Stimulated activated CD4-positive, alpha-beta T cell treated with anti-CD3 and anti-CD28 coated beads, Interleukin-12 subunit alpha, Interleukin-12 subunit beta, amount 100 ng/mL, for 48 hours (primary cell): ENCODE measurements at regions not wholly inside any gene's neighbourhood (a gene's known extent, or its start where the extent isn't known, plus 50 kb on each side); places are given as distances from the start of the nearest gene placed in this dataset.

Experiments used
- DNase-seq, 3 donors: peaks; one replicate each; pipeline ENCODE4 v3.0.0-alpha.2; 2020; ENCODE audit warnings: low read depth in 2 of 3, low spot score in 1 of 3

- DNase-seq = no peak
These were observed 95.9 kb upstream of the ANKRD34C start for GRCh38 chr15:79186616-79187015.

GRCh38 chr15:79185199-79185598 lies 94.6 kb upstream of the RASGRF1 start:
- peak; percentile 7 to 24 (median 12) for DNase-seq

- peak; percentile 50 to 69 (median 56) for DNase-seq
These were observed 93.9 kb upstream of the RASGRF1 start for GRCh38 chr15:79184465-79184892.

GRCh38 chr15:79180318-79180717 lies 89.7 kb upstream of the RASGRF1 start:
- DNase-seq = no peak

GRCh38 chr15:79179597-79179996 lies 89.0 kb upstream of the RASGRF1 start:
- DNase-seq = no peak

GRCh38 chr15:79179108-79179561 lies 88.6 kb upstream of the RASGRF1 start:
- no peak for DNase-seq

GRCh38 chr15:79178594-79178993 lies 88.0 kb upstream of the RASGRF1 start:
- no peak for DNase-seq

- DNase-seq = no peak
These were observed 85.6 kb upstream of the RASGRF1 start for GRCh38 chr15:79176151-79176550.

GRCh38 chr15:79172801-79173460 lies 82.4 kb upstream of the RASGRF1 start:
- DNase-seq = no peak

- DNase-seq = no peak
These were observed 81.5 kb upstream of the RASGRF1 start for GRCh38 chr15:79172032-79172481.

GRCh38 chr15:79171320-79172031 lies 80.9 kb upstream of the RASGRF1 start:
- DNase-seq = no peak

GRCh38 chr15:79170256-79170664 lies 79.7 kb upstream of the RASGRF1 start:
- DNase-seq = no peak

- DNase-seq = no peak
These were observed 79.0 kb upstream of the RASGRF1 start for GRCh38 chr15:79169526-79170133.

GRCh38 chr15:79168922-79169456 lies 78.4 kb upstream of the RASGRF1 start:
- no peak for DNase-seq

GRCh38 chr15:79167776-79168175 lies 77.2 kb upstream of the RASGRF1 start:
- no peak for DNase-seq

GRCh38 chr15:79166311-79166955 lies 75.9 kb upstream of the RASGRF1 start:
- DNase-seq = no peak

GRCh38 chr15:79164465-79164864 lies 73.9 kb upstream of the RASGRF1 start:
- DNase-seq = no peak

- no peak for DNase-seq
These were observed 73.5 kb upstream of the RASGRF1 start for GRCh38 chr15:79164043-79164442.

- no peak for DNase-seq
These were observed 72.8 kb upstream of the RASGRF1 start for GRCh38 chr15:79163395-79163794.

- DNase-seq = no peak
These were observed 71.4 kb upstream of the RASGRF1 start for GRCh38 chr15:79161837-79162508.

- no peak for DNase-seq
These were observed 69.6 kb upstream of the RASGRF1 start for GRCh38 chr15:79160211-79160610.
